Right forelimb (tissue), 1 donor: ENCODE measurements at regions not wholly inside any gene's neighbourhood (a gene's known extent, or its start where the extent isn't known, plus 50 kb on each side); places are given as distances from the start of the nearest gene placed in this dataset.

Experiments
- DNase-seq: peaks from one replicate; pipeline ENCODE4 v3.0.0-alpha.2; 2018

DNA sequence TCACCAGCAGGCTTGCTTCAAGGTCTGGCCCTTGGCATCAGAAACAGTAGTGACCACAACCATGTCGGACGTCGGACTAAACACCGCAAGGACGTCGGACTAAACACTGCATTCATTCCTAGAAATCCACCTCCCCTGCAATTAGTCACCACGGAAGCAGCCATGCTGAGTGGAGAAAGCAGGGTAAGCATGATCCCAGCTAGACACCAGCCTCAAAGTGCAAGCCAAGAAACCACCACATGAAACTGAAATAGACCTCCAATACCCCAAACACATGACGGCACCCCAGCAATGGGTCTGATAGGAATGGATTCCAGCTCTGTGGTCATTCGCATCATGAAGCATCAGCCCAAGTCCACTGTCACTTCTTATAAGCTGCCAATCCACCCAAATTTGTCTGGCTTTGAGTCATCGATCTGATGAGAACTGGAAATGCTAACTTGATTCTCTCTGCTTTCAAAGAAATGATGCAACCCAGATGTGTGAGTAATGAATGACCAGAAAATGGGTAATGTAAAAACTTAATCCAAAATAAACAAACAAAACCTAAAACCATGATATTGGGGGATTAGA, 348.3 kb upstream of the TMCO5A start:
- no peak for DNase-seq

GRCh38 chr15:37586976-37587375, 347.5 kb upstream of the TMCO5A start:
- no peak for DNase-seq

GRCh38 chr15:37594417-37594816, 340.0 kb upstream of the TMCO5A start:
- DNase-seq: no peak

DNA sequence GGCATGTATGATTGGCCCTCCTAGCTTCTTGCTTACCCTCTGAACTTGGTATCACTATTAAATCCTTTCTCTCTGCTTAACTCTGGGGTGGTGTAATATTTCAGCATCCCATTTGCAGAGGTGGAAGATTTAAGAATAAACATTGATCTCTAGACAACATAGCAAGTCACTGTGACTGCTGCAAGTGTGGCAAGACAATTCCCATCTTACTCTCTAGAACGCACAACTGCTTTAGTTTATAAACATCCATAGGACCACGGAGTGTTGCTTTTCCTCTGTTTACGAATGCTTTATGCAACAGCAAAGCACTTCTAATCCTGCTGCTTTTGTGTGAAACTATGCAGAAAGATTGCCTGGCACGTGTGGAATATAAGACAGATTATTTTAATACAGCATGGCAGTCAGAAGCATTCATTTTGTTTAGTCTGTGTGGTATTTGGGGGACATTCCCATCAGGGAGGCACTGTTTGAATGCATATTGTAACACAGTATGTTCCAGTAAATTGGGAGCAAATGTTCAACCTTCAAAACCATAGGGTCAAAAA, 338.9 kb upstream of the TMCO5A start:
- no peak for DNase-seq

GRCh38 chr15:37599156-37599555, 335.3 kb upstream of the TMCO5A start:
- DNase-seq: no peak

DNA sequence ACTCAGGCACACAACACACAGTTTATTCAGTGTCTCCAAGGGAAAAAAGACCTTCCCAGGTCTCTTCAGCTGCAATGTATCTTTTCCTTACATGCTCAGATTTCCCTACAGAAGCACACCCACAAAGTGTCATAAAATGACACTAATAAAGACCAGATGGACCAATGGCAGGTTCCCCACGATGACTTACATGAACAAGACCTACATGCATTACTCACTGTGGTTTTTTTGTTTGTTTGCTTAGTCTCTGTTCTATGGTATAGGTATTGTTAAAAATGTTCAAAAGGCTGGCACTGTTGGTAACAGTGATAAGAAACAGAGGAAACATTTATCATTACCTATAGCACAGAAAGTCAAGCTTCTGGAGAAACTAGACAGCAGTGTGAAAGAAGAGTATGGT, 318.2 kb upstream of the TMCO5A start:
- DNase-seq: no peak

DNA sequence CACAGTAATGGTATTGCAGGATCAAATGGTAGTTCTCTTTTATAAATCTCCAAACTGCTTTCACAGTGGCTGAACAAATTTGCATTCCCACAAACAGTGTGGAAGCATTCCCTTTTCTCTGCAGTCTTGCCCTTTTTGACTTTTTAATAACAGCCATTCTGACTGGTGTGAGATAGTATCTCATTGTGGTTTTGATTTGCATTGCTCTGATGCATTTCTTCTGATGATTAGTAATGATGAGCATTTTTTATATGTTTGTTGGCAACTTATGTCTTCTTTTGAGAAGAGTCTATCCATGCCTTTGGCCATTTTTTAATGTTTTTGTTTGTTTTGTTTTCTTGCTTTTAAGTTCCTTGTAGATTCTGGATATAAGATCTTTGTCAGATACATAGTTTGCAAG, 316.1 kb upstream of the TMCO5A start:
- no peak for DNase-seq

- DNase-seq: no peak
Observed at GRCh38 chr15:37619358-37620042, 314.9 kb upstream of the TMCO5A start.

DNA sequence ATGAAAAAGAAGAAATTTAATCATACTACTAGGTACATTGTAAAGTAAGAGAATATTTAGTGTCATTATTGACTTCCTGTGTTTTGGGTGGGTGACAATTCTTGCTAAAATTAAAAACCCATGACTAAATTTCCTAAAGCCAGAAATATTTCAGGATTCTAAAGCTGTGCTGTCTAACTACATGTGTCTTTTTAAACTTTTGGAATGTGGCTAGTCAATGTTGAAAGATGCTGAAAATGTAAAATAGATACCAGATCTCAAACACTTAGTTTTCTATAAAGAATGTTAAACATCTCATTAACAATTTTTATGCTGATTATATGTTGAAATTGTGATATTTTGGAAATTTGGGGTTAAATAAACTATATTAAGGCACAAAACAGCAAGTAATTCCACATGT, 308.9 kb upstream of the TMCO5A start:
- no peak for DNase-seq

DNA sequence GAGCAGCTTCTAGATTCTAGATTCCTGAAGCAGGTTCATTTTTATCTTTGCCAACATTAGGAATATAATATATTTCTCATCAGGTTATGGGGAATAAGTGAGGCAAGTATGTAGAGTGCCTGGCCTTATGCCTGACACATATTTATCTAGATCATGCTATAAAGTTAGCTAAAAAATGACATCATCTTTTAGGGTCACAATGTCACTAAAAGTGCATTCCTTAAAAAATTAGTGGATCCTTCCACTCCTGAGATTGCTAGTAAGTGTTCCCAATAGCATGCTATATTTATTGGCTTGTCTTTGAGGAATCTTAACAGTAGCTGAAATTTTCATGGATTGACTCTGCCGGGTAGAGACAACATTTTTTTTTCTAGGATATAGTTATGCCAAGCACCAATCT, 305.9 kb upstream of the TMCO5A start:
- no peak for DNase-seq

DNA sequence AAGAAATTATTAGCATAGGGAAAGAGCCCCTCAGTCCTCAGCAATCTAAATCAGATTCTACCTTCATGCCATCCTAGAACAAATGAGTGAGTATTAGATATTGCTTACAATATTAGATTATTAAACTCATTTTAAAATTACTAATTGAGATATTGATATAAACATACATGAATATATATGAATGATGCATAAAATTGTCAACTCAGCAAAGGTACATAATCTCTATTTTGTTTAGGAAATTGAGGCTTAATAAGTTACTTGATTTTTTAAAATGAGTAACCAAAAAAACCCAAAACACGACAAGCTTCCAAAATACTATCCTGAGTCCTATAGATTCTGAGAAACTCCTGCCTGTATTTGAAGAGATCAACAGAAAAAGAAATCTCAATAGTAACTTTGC, 297.7 kb upstream of the TMCO5A start:
- DNase-seq: no peak

- DNase-seq: no peak
Observed at GRCh38 chr15:37638116-37638515, 296.3 kb upstream of the TMCO5A start.

DNA sequence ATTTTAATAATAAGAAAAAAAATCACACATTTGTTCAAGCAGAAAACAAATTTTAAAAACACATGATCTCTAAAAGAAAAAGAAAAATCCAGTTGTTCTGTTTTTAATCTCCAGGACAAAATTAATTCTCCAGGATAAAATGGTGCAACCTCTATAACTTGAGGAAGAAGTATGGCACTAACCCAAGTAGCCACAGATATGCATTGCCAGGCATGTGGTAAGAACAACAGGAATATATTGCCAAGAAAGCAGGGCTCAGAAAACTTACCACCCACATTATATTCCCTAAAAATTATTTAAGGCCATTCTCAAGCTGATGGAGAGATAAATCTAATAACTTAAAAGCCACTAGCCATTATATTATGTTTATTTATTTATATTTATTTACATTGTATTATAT, 295.7 kb upstream of the TMCO5A start:
- no peak for DNase-seq

GRCh38 chr15:37652646-37653417, 281.6 kb upstream of the TMCO5A start:
- no peak for DNase-seq

DNA sequence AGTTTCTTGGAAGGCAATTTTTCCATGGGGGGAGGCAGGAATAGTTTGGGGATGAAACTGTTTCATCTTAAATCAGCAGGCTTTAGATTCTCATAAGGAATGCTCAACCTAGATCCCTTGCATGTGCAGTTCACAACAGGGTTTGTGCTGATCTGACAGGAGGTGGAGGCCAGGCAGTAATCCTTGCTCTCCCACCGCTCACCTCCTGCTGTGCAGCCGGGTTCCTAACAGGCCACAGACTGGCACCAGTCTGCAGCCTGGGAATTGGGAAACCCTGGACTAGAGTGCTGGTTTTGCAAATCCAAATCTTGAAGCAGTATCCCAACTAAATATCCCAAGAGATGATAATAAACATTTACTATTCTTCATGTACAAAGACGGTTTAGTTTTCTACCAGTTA, 256.3 kb upstream of the TMCO5A start:
- DNase-seq: no peak

DNA sequence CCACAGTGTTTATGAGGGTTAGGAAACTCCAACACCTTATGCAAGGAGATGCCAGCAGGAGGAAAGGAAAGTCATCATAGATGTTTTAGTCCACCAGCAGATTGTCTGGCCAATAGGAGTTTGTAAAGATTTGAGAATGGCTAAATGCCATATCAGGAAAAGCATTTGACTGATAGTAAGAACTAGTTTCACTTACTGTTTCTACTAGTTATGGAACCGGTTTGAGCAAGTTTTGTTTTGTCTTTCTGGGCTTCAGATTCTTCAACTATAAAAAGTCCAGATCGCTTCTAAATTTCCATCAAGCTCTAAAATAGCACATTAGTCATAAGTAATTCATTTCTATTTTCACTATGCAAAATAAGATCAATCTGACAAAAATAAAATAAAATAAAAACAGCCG, 254.8 kb upstream of the TMCO5A start:
- DNase-seq: no peak

GRCh38 chr15:37682304-37682703, 252.1 kb upstream of the TMCO5A start:
- no peak for DNase-seq

DNA sequence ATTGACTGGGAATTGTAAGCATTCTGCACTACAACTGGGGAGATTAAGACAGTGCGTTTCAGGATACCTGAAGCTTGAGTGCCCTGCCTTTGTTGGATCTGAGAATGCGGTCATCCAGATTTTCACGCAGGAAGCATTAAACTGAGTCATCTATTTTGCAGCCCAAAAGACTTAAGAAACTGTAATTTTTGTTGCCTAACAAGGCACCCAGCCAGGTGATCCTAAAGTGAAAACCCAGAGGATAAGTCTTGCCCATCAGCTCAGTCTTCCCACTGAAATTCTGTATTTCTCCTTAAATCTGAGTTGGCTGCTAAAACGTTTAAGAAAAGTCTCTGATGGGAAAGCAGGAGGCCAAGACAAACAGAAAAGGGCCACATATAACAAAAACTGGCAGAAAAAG, 242.5 kb upstream of the TMCO5A start:
- DNase-seq: no peak

DNA sequence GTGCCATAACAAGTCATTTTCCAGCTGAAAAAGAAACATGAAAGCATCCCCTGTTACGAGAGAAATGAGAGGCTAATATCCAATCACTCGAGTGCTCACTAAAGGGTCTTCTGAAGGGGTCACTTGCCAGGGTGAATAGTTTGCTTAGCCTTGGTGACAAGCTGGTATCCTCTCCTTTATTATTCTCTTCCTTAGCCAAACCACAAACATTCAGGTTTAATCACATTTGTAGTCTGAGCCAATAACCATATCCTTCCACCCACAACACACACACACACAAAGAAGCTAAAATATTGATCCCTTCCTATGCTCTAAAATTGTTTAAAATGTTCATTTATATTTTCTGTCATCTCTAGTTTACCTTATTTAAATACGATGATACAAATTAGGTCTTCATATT, 240.5 kb upstream of the TMCO5A start:
- DNase-seq: no peak

- no peak for DNase-seq
Observed at GRCh38 chr15:37695719-37696118, 238.7 kb upstream of the TMCO5A start.

- DNase-seq: no peak
Observed at GRCh38 chr15:37698679-37699078, 235.8 kb upstream of the TMCO5A start.

DNA sequence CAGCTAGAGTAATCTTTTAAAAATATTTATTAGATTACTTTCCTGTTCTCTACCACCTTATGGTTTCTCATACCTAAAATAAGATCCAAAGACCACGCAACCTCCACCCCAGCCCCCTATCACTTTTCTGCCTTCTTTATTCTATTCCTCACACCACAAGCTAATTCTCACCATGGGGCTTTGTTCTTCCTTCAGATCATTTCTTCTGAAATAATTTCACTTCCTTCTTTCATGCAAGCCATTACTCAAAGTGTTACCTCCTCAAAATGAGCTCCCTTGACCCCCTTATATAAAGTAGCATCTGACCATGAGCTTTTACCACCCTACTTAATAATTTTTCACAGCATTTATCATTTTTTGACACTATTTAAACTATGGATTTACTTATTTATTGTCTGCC, 233.2 kb upstream of the TMCO5A start:
- DNase-seq: no peak

- no peak for DNase-seq
Observed at GRCh38 chr15:37709669-37710068, 224.8 kb upstream of the TMCO5A start.

DNA sequence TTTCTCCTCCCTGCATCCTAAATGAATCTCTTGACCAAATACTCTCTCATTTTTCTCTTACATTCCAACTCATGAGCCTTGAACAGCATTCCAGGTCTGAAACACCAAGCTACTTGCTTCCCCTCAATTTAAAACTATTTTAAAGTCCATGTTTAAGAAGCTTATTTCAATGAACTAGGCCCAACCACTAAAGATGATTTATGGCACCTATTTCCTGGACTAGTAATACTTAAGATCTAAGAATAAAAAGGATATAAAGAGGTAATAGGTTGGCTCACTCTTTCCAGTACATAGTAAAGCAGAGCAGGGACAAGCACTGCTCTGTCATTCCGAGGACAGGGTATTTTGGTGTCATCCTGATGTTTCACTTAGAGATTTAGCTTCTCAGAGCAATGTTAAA, 219.3 kb upstream of the TMCO5A start:
- no peak for DNase-seq
